ENCODE measurements at regions not wholly inside any gene's neighbourhood (a gene's known extent, or its start where the extent isn't known, plus 50 kb on each side); places are given as distances from the start of the nearest gene placed in this dataset.

DNA sequence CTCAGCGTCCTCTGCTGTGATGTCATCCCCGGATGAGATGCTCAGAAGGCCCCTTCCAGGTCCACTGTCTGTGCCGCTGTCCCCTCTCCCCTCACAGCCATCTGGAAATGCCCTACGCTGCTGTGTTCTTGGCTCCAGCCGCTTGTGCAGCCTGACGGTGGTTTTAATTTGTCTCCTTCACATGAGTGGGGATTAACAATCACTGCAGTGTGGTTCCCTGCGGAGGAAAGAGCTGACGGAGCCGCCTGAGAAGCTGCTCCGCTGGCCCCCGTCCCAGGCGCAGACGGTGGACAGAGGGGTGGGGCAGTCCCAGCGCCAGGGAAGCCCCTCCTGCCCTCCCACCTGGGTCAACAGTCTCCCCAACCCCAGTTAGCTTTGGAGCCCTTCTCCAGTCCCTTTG lies 67.5 kb upstream of the PHF21B start:
- Histone ChIP-seq H3K36me3 (ENCODE audit: control insufficient read depth in 2 of 2, extremely low read depth in 1 of 2, insufficient read depth in 2 of 2, low read length in 2 of 2) (no peaks in the 10 kb centered on the region), H3K27ac (ENCODE audit: insufficient read depth, low read depth, low read length) (no peak overlapping the region), H3K27me3 (ENCODE audit: control insufficient read depth in 2 of 2, insufficient read depth in 2 of 2, low read length in 2 of 2) (no peaks in the 10 kb centered on the region), H3K4me1 (ENCODE audit: control insufficient read depth, extremely low read depth, insufficient read depth, low read length) (no peaks in the 10 kb centered on the region), H3K4me2 (ENCODE audit: insufficient read depth, low read length) (no peak overlapping the region), H3K9ac (replicated peaks; ENCODE audit: extremely low read depth, insufficient read depth, low read length) (no peak overlapping the region), H4K20me1 (replicated peaks; ENCODE audit: control insufficient read depth, extremely low read depth, insufficient read depth, low read length) (no peaks in the 10 kb centered on the region), H3K79me2 (ENCODE audit: control insufficient read depth, insufficient read depth, low read length) (no peaks in the 10 kb centered on the region), H3K9me1 (replicated peaks; ENCODE audit: control insufficient read depth, extremely low read depth, insufficient read depth, low read length) (no peaks in the 10 kb centered on the region), H3K4me3 (replicated peaks in 1 of 3; ENCODE audit: insufficient read depth in 1 of 3, low read depth in 1 of 3, low read length in 3 of 3) (no peak overlapping the region), H3K9me3 (replicated peaks; ENCODE audit: control insufficient read depth, insufficient read depth, low read length) (no peaks in the 10 kb centered on the region), H2AFZ (ENCODE audit: low read depth, low read length) (no peak overlapping the region)
- dilution Hi-C loops (cut with MboI; ENCODE audit: extremely low pct_ligation_motif_present, low sequenced_read_pairs) (no loop called here), intact Hi-C loops (cut with micrococcal nuclease) (no loop called here)
- TF ChIP-seq, protein P1, sequence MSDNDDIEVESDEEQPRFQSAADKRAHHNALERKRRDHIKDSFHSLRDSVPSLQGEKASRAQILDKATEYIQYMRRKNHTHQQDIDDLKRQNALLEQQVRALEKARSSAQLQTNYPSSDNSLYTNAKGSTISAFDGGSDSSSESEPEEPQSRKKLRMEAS (IDR thresholded peaks at IDR 0.05; ENCODE audit: insufficient read depth, insufficient read length) = no peak
- TF ChIP-seq, protein P2, sequence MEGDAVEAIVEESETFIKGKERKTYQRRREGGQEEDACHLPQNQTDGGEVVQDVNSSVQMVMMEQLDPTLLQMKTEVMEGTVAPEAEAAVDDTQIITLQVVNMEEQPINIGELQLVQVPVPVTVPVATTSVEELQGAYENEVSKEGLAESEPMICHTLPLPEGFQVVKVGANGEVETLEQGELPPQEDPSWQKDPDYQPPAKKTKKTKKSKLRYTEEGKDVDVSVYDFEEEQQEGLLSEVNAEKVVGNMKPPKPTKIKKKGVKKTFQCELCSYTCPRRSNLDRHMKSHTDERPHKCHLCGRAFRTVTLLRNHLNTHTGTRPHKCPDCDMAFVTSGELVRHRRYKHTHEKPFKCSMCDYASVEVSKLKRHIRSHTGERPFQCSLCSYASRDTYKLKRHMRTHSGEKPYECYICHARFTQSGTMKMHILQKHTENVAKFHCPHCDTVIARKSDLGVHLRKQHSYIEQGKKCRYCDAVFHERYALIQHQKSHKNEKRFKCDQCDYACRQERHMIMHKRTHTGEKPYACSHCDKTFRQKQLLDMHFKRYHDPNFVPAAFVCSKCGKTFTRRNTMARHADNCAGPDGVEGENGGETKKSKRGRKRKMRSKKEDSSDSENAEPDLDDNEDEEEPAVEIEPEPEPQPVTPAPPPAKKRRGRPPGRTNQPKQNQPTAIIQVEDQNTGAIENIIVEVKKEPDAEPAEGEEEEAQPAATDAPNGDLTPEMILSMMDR (IDR thresholded peaks at IDR 0.05; ENCODE audit: extremely low read depth in 1 of 2, insufficient read depth in 1 of 2, low read depth in 1 of 2, low read length in 2 of 2) = no peak
- no TSS peak for BruUV-seq (replicated peaks)
- DNase-seq (ENCODE audit: low read depth, low spot score) (no peak), FAIRE-seq (no peak)
- CTCF ChIA-PET = interaction anchor here (1.4 kb wide), 1 partner anchor 9 kb away, joined by 3 read pairs; no protein-coding TSS in a partner anchor
- POLR2A ChIA-PET = no interaction called here

DNA sequence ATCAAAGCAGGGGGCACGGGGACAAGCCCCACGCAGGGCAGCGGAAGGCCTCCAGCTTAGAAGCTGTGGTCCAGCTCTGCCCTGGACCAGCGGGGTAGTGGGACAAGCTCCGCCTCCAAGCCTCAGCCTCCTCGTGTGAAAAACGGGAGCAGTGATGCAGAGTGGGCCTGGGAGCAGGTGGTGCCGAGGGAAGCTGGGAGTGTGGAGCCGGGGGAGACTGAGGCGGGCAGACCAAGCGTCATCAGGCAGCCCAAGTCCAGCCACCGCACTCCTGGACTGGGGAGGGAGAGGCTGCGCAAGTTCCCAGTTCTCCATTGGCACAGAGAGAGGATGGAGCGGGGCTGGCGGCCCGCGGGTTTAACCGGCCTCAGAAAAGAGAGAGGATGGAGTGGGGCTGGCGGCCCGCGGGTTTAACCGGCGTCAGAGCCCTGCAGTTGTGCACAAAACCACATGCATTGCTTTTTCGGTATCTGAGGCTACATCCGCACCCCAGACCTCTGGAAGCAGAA lies 68.1 kb upstream of the PHF21B start:
- POLR2A ChIA-PET = no interaction called here

More for the DNA sequence above, 68.1 kb upstream of the PHF21B start:
- no peaks in the 10 kb centered on the region for H3K9me1 ChIP-seq (replicated peaks; ENCODE audit: control insufficient read depth, extremely low read depth, insufficient read depth, low read length)
- dilution Hi-C loops (cut with MboI; ENCODE audit: extremely low pct_ligation_motif_present, low sequenced_read_pairs) = no loop called here
- no TSS peak for BruUV-seq (replicated peaks)
- no peak for DNase-seq (ENCODE audit: low read depth, low spot score)
- H3K27me3 ChIP-seq (ENCODE audit: control insufficient read depth in 2 of 2, insufficient read depth in 2 of 2, low read length in 2 of 2) = no peaks in the 10 kb centered on the region
- no peak overlapping the region for H3K4me3 ChIP-seq (replicated peaks in 1 of 3; ENCODE audit: insufficient read depth in 1 of 3, low read depth in 1 of 3, low read length in 3 of 3)
- no peaks in the 10 kb centered on the region for H3K9me3 ChIP-seq (replicated peaks; ENCODE audit: control insufficient read depth, insufficient read depth, low read length)
- no peaks in the 10 kb centered on the region for H3K79me2 ChIP-seq (ENCODE audit: control insufficient read depth, insufficient read depth, low read length)
- H3K27ac ChIP-seq (ENCODE audit: insufficient read depth, low read depth, low read length) = no peak overlapping the region
- no peak overlapping the region for H3K4me2 ChIP-seq (ENCODE audit: insufficient read depth, low read length)
- no peaks in the 10 kb centered on the region for H4K20me1 ChIP-seq (replicated peaks; ENCODE audit: control insufficient read depth, extremely low read depth, insufficient read depth, low read length)
- no peak overlapping the region for H3K9ac ChIP-seq (replicated peaks; ENCODE audit: extremely low read depth, insufficient read depth, low read length)
- FAIRE-seq = no peak
- TF ChIP-seq POLR2A (IDR thresholded peaks at IDR 0.05; ENCODE audit: low read depth, low read length) (no peak), FOS (IDR thresholded peaks at IDR 0.05; ENCODE audit: borderline replicate concordance, insufficient read depth, low read length) (no peak), POLR2AphosphoS5 (IDR thresholded peaks at IDR 0.05; ENCODE audit: insufficient read depth, low read depth, low read length) (no peak), GATA2 (IDR thresholded peaks at IDR 0.05; ENCODE audit: insufficient read depth, insufficient read length, low read depth, low read length) (no peak), JUN (IDR thresholded peaks at IDR 0.05; ENCODE audit: borderline replicate concordance, insufficient read depth, insufficient read length, low read depth) (no peak), EZH2 (IDR thresholded peaks at IDR 0.05; ENCODE audit: borderline replicate concordance, low read depth, low read length, severe bottlenecking) (no peak)
- TF ChIP-seq, protein P2 (IDR thresholded peaks at IDR 0.05; ENCODE audit: extremely low read depth in 1 of 2, insufficient read depth in 1 of 2, low read depth in 1 of 2, low read length in 2 of 2) = no peak
- TF ChIP-seq, protein P1 (IDR thresholded peaks at IDR 0.05; ENCODE audit: insufficient read depth, insufficient read length) = no peak
- H3K4me1 ChIP-seq (ENCODE audit: control insufficient read depth, extremely low read depth, insufficient read depth, low read length) = no peaks in the 10 kb centered on the region
- CTCF ChIA-PET = interaction anchor here (1.4 kb wide), 1 partner anchor 9 kb away, joined by 3 read pairs; no protein-coding TSS in a partner anchor
- intact Hi-C loops (cut with micrococcal nuclease) = no loop called here
- H2AFZ ChIP-seq (ENCODE audit: low read depth, low read length) = no peak overlapping the region
- no peaks in the 10 kb centered on the region for H3K36me3 ChIP-seq (ENCODE audit: control insufficient read depth in 2 of 2, extremely low read depth in 1 of 2, insufficient read depth in 2 of 2, low read length in 2 of 2)
